ENCODE measurements at regions not wholly inside any gene's neighbourhood (a gene's known extent, or its start where the extent isn't known, plus 50 kb on each side); places are given as distances from the start of the nearest gene placed in this dataset.

GRCh38 chr4:165793236-165793635 lies 79.8 kb upstream of the TLL1 start:
- H3K27ac Mint-ChIP-seq = no peak overlapping the region
- peaks cover 16% of the 10 kb centered on the region for H3K9me3 Mint-ChIP-seq
- H3K4me3 Mint-ChIP-seq = no peak overlapping the region
- no peaks in the 10 kb centered on the region for H3K4me1 Mint-ChIP-seq
- no peaks in the 10 kb centered on the region; the same call in 1 of the 2 replicates for H3K36me3 Mint-ChIP-seq
- ChIA-PET POLR2A (no interaction called here), CTCF (no interaction called here)
- DNase-seq (ENCODE audit: low spot score) (no peak), ATAC-seq (no peak)
- H3K27me3 Mint-ChIP-seq (ENCODE audit: low read depth) = no peaks in the 10 kb centered on the region
- TF ChIP-seq ZNF263 (CRISPR knock-in tag; IDR thresholded peaks at IDR 0.05; ENCODE audit: low read depth) = no peak
- no peak for TF ChIP-seq ATF3 (CRISPR knock-in tag; conservative IDR thresholded peaks at IDR 0.05)
- TF ChIP-seq HMGXB4 (CRISPR knock-in tag; IDR thresholded peaks at IDR 0.05) = no peak
- no peak for TF ChIP-seq RELA (CRISPR knock-in tag; IDR thresholded peaks at IDR 0.05; ENCODE audit: borderline replicate concordance)
- TF ChIP-seq NR2C2 (CRISPR knock-in tag; IDR thresholded peaks at IDR 0.05) = no peak
- no peak for TF ChIP-seq SMAD3 (CRISPR knock-in tag; IDR thresholded peaks at IDR 0.05; ENCODE audit: borderline replicate concordance)
- no peak for TF ChIP-seq ZNF138 (CRISPR knock-in tag; conservative IDR thresholded peaks at IDR 0.05)
- TF ChIP-seq MLX (CRISPR knock-in tag; IDR thresholded peaks at IDR 0.05) = no peak
- no peak for TF ChIP-seq SMAD4 (CRISPR knock-in tag; IDR thresholded peaks at IDR 0.05)
- TF ChIP-seq NFE2L1 (CRISPR knock-in tag; IDR thresholded peaks at IDR 0.05) = no peak
- TF ChIP-seq FOXJ3 (CRISPR knock-in tag; IDR thresholded peaks at IDR 0.05; ENCODE audit: borderline replicate concordance) = no peak

- POLR2A ChIA-PET = no interaction called here
- Mint-ChIP-seq H3K4me3 (no peak overlapping the region), H3K36me3 (peaks cover 6% of the 10 kb centered on the region), H3K27me3 (ENCODE audit: low read depth) (no peaks in the 10 kb centered on the region), H3K4me1 (no peaks in the 10 kb centered on the region), H3K9me3 (peaks cover 20% of the 10 kb centered on the region), H3K27ac (no peak overlapping the region)
- CTCF ChIA-PET = no interaction called here
- no peak for ATAC-seq
- TF ChIP-seq NR2C2 (CRISPR knock-in tag; IDR thresholded peaks at IDR 0.05) (no peak), ZNF138 (CRISPR knock-in tag; conservative IDR thresholded peaks at IDR 0.05) (no peak), ZNF396 (CRISPR knock-in tag; IDR thresholded peaks at IDR 0.05; ENCODE audit: borderline replicate concordance) (no peak), ZNF423 (CRISPR knock-in tag; IDR thresholded peaks at IDR 0.05) (no peak), JUN (CRISPR knock-in tag; IDR thresholded peaks at IDR 0.05) (no peak), RELA (CRISPR knock-in tag; IDR thresholded peaks at IDR 0.05; ENCODE audit: borderline replicate concordance) (no peak), MLX (CRISPR knock-in tag; IDR thresholded peaks at IDR 0.05) (no peak), ZBTB21 (CRISPR knock-in tag; IDR thresholded peaks at IDR 0.05; ENCODE audit: borderline replicate concordance) (no peak), EMX1 (CRISPR knock-in tag; IDR thresholded peaks at IDR 0.05) (no peak)
- no peak for DNase-seq (ENCODE audit: low spot score)
These were observed 78.2 kb upstream of the TLL1 start for GRCh38 chr4:165794834-165795233.

- Mint-ChIP-seq H3K9me3 (peaks cover 17% of the 10 kb centered on the region), H3K27ac (no peak overlapping the region), H3K27me3 (ENCODE audit: low read depth) (no peaks in the 10 kb centered on the region), H3K4me1 (no peaks in the 10 kb centered on the region), H3K36me3 (peaks cover 6% of the 10 kb centered on the region), H3K4me3 (no peak overlapping the region)
- CTCF ChIA-PET = no interaction called here
- POLR2A ChIA-PET = no interaction called here
- TF ChIP-seq ZNF232 (CRISPR knock-in tag; IDR thresholded peaks at IDR 0.05) (no peak), ZBTB21 (CRISPR knock-in tag; IDR thresholded peaks at IDR 0.05; ENCODE audit: borderline replicate concordance) (no peak), E2F5 (CRISPR knock-in tag; IDR thresholded peaks at IDR 0.05) (no peak), ATF1 (CRISPR knock-in tag; IDR thresholded peaks at IDR 0.05) (no peak), E2F1 (CRISPR knock-in tag; IDR thresholded peaks at IDR 0.05) (no peak), SMAD4 (CRISPR knock-in tag; IDR thresholded peaks at IDR 0.05) (no peak), MYBL2 (CRISPR knock-in tag; IDR thresholded peaks at IDR 0.05) (no peak)
- no peak for ATAC-seq
- DNase-seq (ENCODE audit: low spot score) = no peak
These were observed 73.6 kb upstream of the TLL1 start for GRCh38 chr4:165799384-165799815.

Data from WTC11 (cell line).